ENCODE measurements at regions not wholly inside any gene's neighbourhood (a gene's known extent, or its start where the extent isn't known, plus 50 kb on each side); places are given as distances from the start of the nearest gene placed in this dataset.
"Not testable (repeated sequence)": the region's sequence is repeated elsewhere in the genome, so short reads cannot be mapped to it uniquely, and the experiment has no call there.

GRCh38 chr6:74757813-74758212 is 448.0 kb downstream of the COL12A1 start:
- DNase-seq, result no peak

GRCh38 chr6:74756923-74757322 is 448.9 kb downstream of the COL12A1 start:
- no peak for DNase-seq

GRCh38 chr6:74755778-74756177 is 450.1 kb downstream of the COL12A1 start:
- no peak for DNase-seq

DNA sequence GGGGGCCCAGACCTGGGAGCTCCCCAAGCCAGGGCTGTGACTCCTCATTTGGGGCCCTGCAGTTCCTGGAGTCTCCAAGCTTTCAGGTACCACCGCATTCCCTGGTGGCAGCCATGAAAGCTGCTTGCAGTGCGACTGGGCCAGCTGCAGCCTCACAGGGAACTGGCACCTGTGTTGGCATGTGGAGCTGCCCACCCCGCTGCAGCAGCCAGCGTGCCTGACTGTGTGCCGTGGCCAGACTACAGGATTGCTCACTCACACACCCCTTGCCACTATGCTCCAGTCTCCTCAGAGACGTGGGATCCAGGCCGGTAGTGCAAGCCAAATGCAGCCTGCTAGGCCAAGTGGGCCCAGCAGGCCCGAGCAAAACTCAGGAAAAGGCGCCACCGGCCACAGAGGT is 450.7 kb downstream of the COL12A1 start:
- no peak for DNase-seq

- DNase-seq, result no peak
Observed at GRCh38 chr6:74753883-74754600, 451.8 kb downstream of the COL12A1 start.

GRCh38 chr6:74752303-74752702 is 453.6 kb downstream of the COL12A1 start:
- DNase-seq, result no peak

GRCh38 chr6:74750826-74751225 is 455.0 kb downstream of the COL12A1 start:
- no peak for DNase-seq

- no peak for DNase-seq
Observed at GRCh38 chr6:74749211-74750147, 456.4 kb downstream of the COL12A1 start.

- no peak for DNase-seq
Observed at GRCh38 chr6:74745670-74746069, 460.2 kb downstream of the COL12A1 start.

DNA sequence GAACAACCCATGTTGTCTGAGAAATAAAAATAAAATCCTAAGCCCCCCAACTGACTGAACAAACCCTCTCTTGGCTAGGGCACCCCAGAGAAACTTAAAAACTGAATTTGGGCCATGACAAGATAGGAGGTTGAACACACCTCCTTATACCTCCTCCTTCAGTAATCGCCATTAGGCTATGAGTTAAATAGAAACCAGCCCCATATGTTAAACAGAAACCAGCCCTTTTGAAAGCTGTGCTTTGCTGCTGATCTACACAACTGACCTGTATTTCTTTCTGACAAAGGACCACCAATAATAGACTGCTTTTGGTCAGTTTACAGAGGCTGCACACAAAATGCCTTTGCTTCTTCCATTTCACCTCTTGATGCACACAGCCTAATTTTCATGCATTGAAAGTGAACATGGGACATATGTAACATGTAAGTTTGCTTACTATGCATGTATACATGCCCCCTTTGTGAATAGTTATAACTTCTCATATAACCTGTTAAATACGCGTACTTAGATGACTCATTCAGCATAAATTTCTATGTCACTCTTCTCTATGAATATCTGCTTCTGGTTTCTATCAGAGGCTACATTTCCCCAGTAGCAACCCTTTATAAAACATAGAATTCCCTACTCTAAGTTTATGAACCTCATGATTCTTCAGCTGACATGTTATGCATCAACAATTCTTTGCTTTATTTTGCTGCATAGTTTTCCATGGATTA is 462.9 kb downstream of the COL12A1 start:
- no peak for DNase-seq

GRCh38 chr6:74741646-74742045 is 464.2 kb downstream of the COL12A1 start:
- no peak for DNase-seq

- no peak for DNase-seq
Observed at GRCh38 chr6:74735304-74735703, 470.5 kb downstream of the COL12A1 start.

GRCh38 chr6:74734901-74735300 is 471.0 kb downstream of the COL12A1 start:
- DNase-seq, result no peak

DNA sequence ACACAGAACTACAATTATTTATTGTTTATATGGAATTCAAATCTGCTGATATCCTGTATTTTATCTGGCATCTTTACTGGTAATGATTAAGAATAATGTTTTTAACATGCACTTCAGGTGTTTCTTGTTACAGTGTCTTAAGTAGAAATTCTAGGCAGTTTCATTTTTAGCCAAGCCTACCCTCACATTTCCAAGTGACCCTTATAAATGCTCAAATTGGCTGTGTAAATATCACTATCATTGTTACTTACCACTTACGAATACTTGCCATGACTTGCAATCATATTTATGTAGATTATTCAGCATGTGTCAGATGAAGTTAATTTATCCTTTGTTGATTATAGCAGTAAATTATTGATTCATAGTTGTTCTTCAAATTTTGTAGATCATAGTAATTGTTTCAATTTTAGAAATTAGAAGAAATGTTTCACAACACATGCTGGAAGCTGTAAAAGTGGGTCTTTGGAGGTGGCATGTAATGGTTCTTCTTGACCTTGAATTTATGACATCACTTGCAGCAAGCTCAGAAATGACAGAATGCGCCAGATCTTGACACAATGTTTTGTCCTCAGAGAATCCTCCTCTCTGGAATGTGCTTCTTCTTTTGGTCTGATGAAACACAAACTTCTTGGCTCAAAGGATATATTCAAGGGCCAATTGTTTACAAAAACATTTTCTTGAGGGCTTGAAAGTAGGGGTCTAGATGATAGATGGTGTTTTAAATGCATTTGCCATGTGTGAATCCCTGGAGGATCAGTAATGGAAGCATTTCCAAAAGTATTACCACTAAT is 471.8 kb downstream of the COL12A1 start:
- no peak for DNase-seq

- no peak for DNase-seq
Observed at GRCh38 chr6:74731931-74732330, 473.9 kb downstream of the COL12A1 start.

DNA sequence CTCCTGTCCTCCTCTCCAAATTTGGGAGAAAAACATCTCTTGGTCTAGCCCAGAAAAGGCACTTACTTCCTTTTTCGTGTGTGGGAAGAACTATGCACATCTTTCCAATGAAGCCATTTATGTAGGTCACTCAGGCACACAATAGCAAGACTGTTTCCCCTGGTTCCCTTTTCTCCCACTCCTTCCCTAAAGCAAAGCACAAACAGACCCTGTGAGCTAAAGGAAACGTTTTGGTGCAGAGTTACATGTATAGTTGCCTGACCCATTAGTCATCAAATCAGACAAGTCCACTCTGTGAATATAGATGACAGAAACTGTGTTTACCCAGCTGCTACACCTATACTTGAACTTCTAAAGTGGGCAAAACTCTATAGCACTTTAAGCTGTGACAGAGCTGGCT is 474.6 kb downstream of the COL12A1 start:
- DNase-seq, result no peak

DNA sequence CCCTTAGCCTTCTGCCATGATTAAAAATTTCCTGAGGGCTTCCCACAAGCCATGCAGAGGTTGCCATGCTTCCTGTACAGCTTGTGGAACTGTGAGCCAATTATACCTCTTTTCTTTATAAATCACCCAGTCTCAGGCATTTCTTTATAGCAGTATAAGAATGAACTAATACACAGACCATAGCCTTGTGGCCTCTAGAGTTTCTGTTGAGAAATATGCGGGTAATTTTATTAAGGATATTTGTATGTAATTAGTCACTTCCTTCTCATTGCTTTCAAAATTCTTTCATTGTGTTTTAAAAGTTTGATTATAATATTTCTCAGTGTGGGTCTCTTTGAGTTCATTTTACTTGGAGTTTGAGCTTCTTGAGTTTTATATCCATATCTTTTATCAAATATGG is 484.9 kb downstream of the COL12A1 start:
- DNase-seq, result no peak

DNA sequence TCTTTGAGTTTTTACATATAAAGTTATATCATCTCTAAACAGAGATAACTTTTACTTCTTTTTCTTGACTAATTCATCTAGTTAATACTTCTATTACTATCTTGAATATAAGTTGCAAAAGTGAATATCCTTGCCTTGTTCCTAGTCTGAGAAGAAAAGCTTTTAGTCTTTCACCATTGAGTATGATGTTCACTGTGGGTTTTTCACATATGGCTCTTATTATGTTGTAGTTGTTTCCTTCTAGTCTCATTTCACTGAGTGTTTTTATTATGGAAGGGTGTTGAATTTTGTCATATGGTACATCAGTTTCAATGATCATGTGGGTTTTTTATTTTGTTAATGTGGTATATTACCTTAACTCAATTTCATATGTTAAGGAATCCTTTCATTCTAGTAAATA is 488.3 kb downstream of the COL12A1 start:
- DNase-seq, result no peak

GRCh38 chr6:74715355-74716085 is 490.3 kb downstream of the COL12A1 start:
- DNase-seq, result no peak

DNA sequence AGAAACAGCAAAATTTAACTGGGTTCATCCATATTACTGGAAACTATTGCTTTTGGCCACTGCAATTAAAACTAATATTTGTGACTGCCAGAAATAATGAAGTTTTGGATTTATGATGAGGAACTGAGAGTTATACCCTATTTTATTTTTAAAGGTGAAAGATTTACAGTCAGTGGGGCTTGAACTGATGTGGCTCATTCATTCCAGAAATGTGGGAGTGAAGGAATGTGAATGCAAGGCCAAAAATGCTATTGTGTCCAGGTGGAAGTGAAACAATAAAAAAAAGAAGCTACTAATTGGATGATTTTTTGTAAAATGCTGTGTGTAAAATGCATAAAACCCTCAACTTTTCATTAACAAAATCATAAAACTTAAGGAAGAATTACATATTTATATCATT is 491.9 kb downstream of the COL12A1 start:
- DNase-seq, result no peak

DNA sequence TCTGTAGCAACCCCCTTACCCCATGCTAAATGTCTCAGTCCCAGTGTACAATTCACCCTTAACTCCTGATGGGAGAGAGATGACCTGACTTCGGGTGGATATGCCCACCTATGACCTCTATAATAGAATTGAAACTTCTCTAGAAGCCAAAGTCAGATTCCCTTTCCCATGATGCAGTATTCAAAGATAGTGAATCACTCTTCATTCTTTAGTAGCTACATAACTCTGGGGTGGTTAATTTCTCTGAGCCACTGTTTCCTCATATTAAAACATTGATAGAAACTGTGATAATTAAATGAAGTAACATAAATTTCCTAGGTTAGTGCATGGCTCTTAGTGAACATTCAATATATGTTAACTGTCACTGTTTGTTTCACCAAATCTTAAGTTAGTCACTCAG is 500.4 kb downstream of the COL12A1 start:
- DNase-seq, result no peak

GRCh38 chr6:74704540-74704939 is 501.3 kb downstream of the COL12A1 start:
- not testable (repeated sequence) for DNase-seq
